C4-2B (cell line): ENCODE measurements at regions not wholly inside any gene's neighbourhood (a gene's known extent, or its start where the extent isn't known, plus 50 kb on each side); places are given as distances from the start of the nearest gene placed in this dataset.

Experiments
- CTCF ChIP-seq: fragments of 450-650 bp; conservative IDR thresholded peaks from 2 replicates; pipeline ENCODE4 v1.5.1; 2017; ENCODE audit warnings: mild to moderate bottlenecking
- ZFX ChIP-seq: fragments of 450-650 bp; IDR thresholded peaks from 2 replicates; pipeline ENCODE4 v1.6.1; 2017

GRCh38 chr10:33919244-33919643 is 584.8 kb upstream of the NRP1 start:
- TF ChIP-seq CTCF (no peak), ZFX (no peak)
